ENCODE measurements at regions not wholly inside any gene's neighbourhood (a gene's known extent, or its start where the extent isn't known, plus 50 kb on each side); places are given as distances from the start of the nearest gene placed in this dataset.
"Not testable (repeated sequence)": the region's sequence is repeated elsewhere in the genome, so short reads cannot be mapped to it uniquely, and the experiment has no call there.

- no peak for DNase-seq
Observed at GRCh38 chr21:27525780-27526179, 558.9 kb upstream of the ADAMTS5 start.

GRCh38 chr21:27519361-27519760, 552.5 kb upstream of the ADAMTS5 start:
- DNase-seq = no peak

GRCh38 chr21:27517177-27517576, 550.3 kb upstream of the ADAMTS5 start:
- DNase-seq = not testable (repeated sequence)

GRCh38 chr21:27515676-27516075, 548.8 kb upstream of the ADAMTS5 start:
- DNase-seq = no peak

- no peak for DNase-seq
Observed at GRCh38 chr21:27513825-27514224, 546.9 kb upstream of the ADAMTS5 start.

GRCh38 chr21:27513016-27513415, 546.1 kb upstream of the ADAMTS5 start:
- DNase-seq = no peak

GRCh38 chr21:27511233-27511632, 544.3 kb upstream of the ADAMTS5 start:
- no peak for DNase-seq

- DNase-seq = no peak
Observed at GRCh38 chr21:27507695-27508094, 540.8 kb upstream of the ADAMTS5 start.

GRCh38 chr21:27505516-27505915, 538.6 kb upstream of the ADAMTS5 start:
- DNase-seq = no peak

- DNase-seq = no peak
Observed at GRCh38 chr21:27502801-27503200, 535.9 kb upstream of the ADAMTS5 start.

GRCh38 chr21:27498025-27498424, 531.1 kb upstream of the ADAMTS5 start:
- no peak for DNase-seq

GRCh38 chr21:27495836-27496235, 528.9 kb upstream of the ADAMTS5 start:
- no peak for DNase-seq

GRCh38 chr21:27493542-27493941, 526.7 kb upstream of the ADAMTS5 start:
- no peak for DNase-seq

GRCh38 chr21:27487676-27488075, 520.8 kb upstream of the ADAMTS5 start:
- no peak for DNase-seq

GRCh38 chr21:27480841-27481261, 514.0 kb upstream of the ADAMTS5 start:
- DNase-seq = no peak

- no peak for DNase-seq
Observed at GRCh38 chr21:27477296-27477695, 510.4 kb upstream of the ADAMTS5 start.

GRCh38 chr21:27476696-27477095, 509.8 kb upstream of the ADAMTS5 start:
- no peak for DNase-seq

GRCh38 chr21:27475363-27475955, 508.6 kb upstream of the ADAMTS5 start:
- DNase-seq = no peak

GRCh38 chr21:27467366-27467765, 500.5 kb upstream of the ADAMTS5 start:
- DNase-seq = no peak

- no peak for DNase-seq
Observed at GRCh38 chr21:27466140-27466539, 499.3 kb upstream of the ADAMTS5 start.

- no peak for DNase-seq
Observed at GRCh38 chr21:27464648-27465047, 497.8 kb upstream of the ADAMTS5 start.

- no peak for DNase-seq
Observed at GRCh38 chr21:27462726-27463125, 495.8 kb upstream of the ADAMTS5 start.

GRCh38 chr21:27454234-27454633, 487.3 kb upstream of the ADAMTS5 start:
- DNase-seq = no peak

GRCh38 chr21:27451116-27451515, 484.2 kb upstream of the ADAMTS5 start:
- DNase-seq = no peak

- DNase-seq = no peak
Observed at GRCh38 chr21:27450216-27450615, 483.3 kb upstream of the ADAMTS5 start.

GRCh38 chr21:27448960-27449359, 482.1 kb upstream of the ADAMTS5 start:
- no peak for DNase-seq

All from SHP77 (cell line).